GM23338 (cell line): ENCODE measurements at regions not wholly inside any gene's neighbourhood (a gene's known extent, or its start where the extent isn't known, plus 50 kb on each side); places are given as distances from the start of the nearest gene placed in this dataset.

Experiments used
- ATAC-seq: fragments of 200-7000 bp; cut with Tn5 transposase; 3 replicates; pipeline ENCODE4 v1.9.1; 2020
- DNase-seq: peaks from one replicate; pipeline ENCODE4 v3.0.0-alpha.2; 2015; ENCODE audit warnings: low spot score
- H2AFZ ChIP-seq: fragments of 200-600 bp; sonication (generic); 2 replicates; pipeline ENCODE4 v1.8.0; 2016; ENCODE audit warnings: antibody characterized with exemption, mild to moderate bottlenecking, moderate library complexity
- H3F3A ChIP-seq: fragments of 200-600 bp; sonication (generic); replicated peaks from 2 replicates; pipeline ENCODE4 v1.8.0; 2017; ENCODE audit warnings: antibody characterized with exemption, mixed run types, low read depth
- H3K27ac ChIP-seq: fragments of 200-600 bp; sonication (generic); 2 replicates; pipeline ENCODE4 v1.6.1; 2016; ENCODE audit warnings: low read depth
- H3K27me3 ChIP-seq: fragments of 200-600 bp; sonication (generic); 2 replicates; pipeline ENCODE4 v1.8.0; 2016; ENCODE audit warnings: mild to moderate bottlenecking, mixed run types, moderate library complexity; ENCODE audit not compliant: insufficient read depth
- H3K36me3 ChIP-seq: fragments of 200-600 bp; sonication (generic); 2 replicates; pipeline ENCODE4 v1.8.0; 2016; ENCODE audit warnings: mild to moderate bottlenecking; ENCODE audit not compliant: insufficient read depth
- H3K4me1 ChIP-seq: fragments of 200-600 bp; sonication (generic); 2 replicates; pipeline ENCODE4 v1.8.0; 2016; ENCODE audit warnings: mild to moderate bottlenecking, moderate library complexity; ENCODE audit not compliant: insufficient read depth
- H3K4me2 ChIP-seq: fragments of 200-600 bp; sonication (generic); 2 replicates; pipeline ENCODE4 v1.7.1; 2017; ENCODE audit warnings: mixed run types
- H3K4me3 ChIP-seq: fragments of 200-600 bp; sonication (generic); 2 replicates; pipeline ENCODE4 v1.6.1; 2016; ENCODE audit warnings: mixed run types
- H3K79me2 ChIP-seq: fragments of 200-600 bp; sonication (generic); replicated peaks from 2 replicates; pipeline ENCODE4 v1.8.0; 2017; ENCODE audit warnings: mild to moderate bottlenecking; ENCODE audit not compliant: insufficient read depth
- H3K9me2 ChIP-seq: fragments of 200-600 bp; sonication (generic); 2 replicates; pipeline ENCODE4 v1.8.0; 2017; ENCODE audit not compliant: insufficient read depth
- H4K20me1 ChIP-seq: fragments of 200-600 bp; sonication (generic); replicated peaks from 2 replicates; pipeline ENCODE4 v1.8.0; 2017; ENCODE audit warnings: mild to moderate bottlenecking; ENCODE audit not compliant: insufficient read depth
- H3K27ac Mint-ChIP-seq: 2 replicates; pipeline ENCODE4 v1.8.0; 2020; ENCODE audit warnings: inconsistent platforms, mild to moderate bottlenecking, moderate library complexity, mixed read lengths
- H3K27me3 Mint-ChIP-seq: 3 replicates; pipeline ENCODE4 v1.8.0; 2022; ENCODE audit warnings: low read depth, mild to moderate bottlenecking, moderate library complexity, mixed read lengths, inconsistent platforms; ENCODE audit not compliant: insufficient read depth, poor library complexity
- H3K36me3 Mint-ChIP-seq: 3 replicates; pipeline ENCODE4 v1.8.0; 2021; ENCODE audit warnings: low read depth, mild to moderate bottlenecking, inconsistent platforms, moderate library complexity, mixed read lengths
- H3K4me1 Mint-ChIP-seq: 3 replicates; pipeline ENCODE4 v1.8.0; 2020; ENCODE audit warnings: mild to moderate bottlenecking, inconsistent platforms, mixed read lengths
- H3K4me3 Mint-ChIP-seq: 3 replicates; pipeline ENCODE4 v1.8.0; 2021; ENCODE audit warnings: moderate library complexity, mild to moderate bottlenecking, inconsistent platforms, mixed read lengths
- H3K9me3 Mint-ChIP-seq: 3 replicates; pipeline ENCODE4 v1.8.0; 2020; ENCODE audit warnings: moderate library complexity, mild to moderate bottlenecking, inconsistent platforms, mixed read lengths
- CREB1 ChIP-seq: fragments of 250-450 bp; sonication (Bioruptor Pico); IDR thresholded peaks from 2 replicates; pipeline ENCODE4 v1.5.0; 2020; ENCODE audit warnings: low read depth, mild to moderate bottlenecking, moderate library complexity
- EZH2 ChIP-seq: fragments of 200-600 bp; sonication (generic); IDR thresholded peaks from one replicate; pipeline ENCODE4 v1.8.0; 2017; ENCODE audit warnings: antibody characterized with exemption, mild to moderate bottlenecking, low read depth; ENCODE audit not compliant: unreplicated experiment
- EZH2phosphoT487 ChIP-seq: fragments of 200-600 bp; sonication (generic); IDR thresholded peaks from one replicate; pipeline ENCODE4 v1.8.1; 2018; ENCODE audit warnings: antibody characterized with exemption; ENCODE audit not compliant: unreplicated experiment
- JUNB ChIP-seq: IDR thresholded peaks from one replicate; pipeline ENCODE4 v1.6.1; 2016; ENCODE audit warnings: antibody characterized with exemption; ENCODE audit not compliant: unreplicated experiment
- NANOG ChIP-seq: IDR thresholded peaks from 2 replicates; pipeline ENCODE4 v1.6.1; 2016; ENCODE audit warnings: antibody characterized with exemption, borderline replicate concordance
- POLR2AphosphoS5 ChIP-seq: IDR thresholded peaks from 2 replicates; pipeline ENCODE4 v1.6.1; 2016; ENCODE audit warnings: antibody characterized with exemption, low read depth
- STAT1 ChIP-seq: IDR thresholded peaks from one replicate; pipeline ENCODE4 v1.6.1; 2016; ENCODE audit warnings: antibody characterized with exemption; ENCODE audit not compliant: unreplicated experiment
- ZNF114 ChIP-seq: fragments of 250-450 bp; sonication (Bioruptor Pico); IDR thresholded peaks from 2 replicates; pipeline ENCODE4 v1.5.0; 2020; ENCODE audit warnings: mild to moderate bottlenecking, moderate library complexity
- ZNF331 ChIP-seq: fragments of 250-450 bp; sonication (Bioruptor Pico); IDR thresholded peaks from 2 replicates; pipeline ENCODE4 v1.5.0; 2020; ENCODE audit warnings: low read depth, mild to moderate bottlenecking, moderate library complexity
- TF ChIP-seq, protein P1 (sequence below), 2 experiments: fragments of 200-600 bp in 1 of 2; sonication (generic) in 1 of 2; conservative IDR thresholded peaks; 2 replicates each; pipeline versions ENCODE4 v1.5.1 to v1.6.1; 2016 to 2017; ENCODE audit warnings: antibody characterized with exemption in 2 of 2, low read depth in 2 of 2, mild to moderate bottlenecking in 2 of 2, moderate library complexity in 1 of 2
- TF ChIP-seq, protein P2 (sequence below): IDR thresholded peaks from 2 replicates; pipeline ENCODE4 v1.6.1; 2016; ENCODE audit warnings: antibody characterized with exemption
- TF ChIP-seq, protein P3 (sequence below): IDR thresholded peaks from one replicate; pipeline ENCODE4 v1.6.1; 2018; ENCODE audit warnings: antibody characterized with exemption; ENCODE audit not compliant: unreplicated experiment

DNA sequence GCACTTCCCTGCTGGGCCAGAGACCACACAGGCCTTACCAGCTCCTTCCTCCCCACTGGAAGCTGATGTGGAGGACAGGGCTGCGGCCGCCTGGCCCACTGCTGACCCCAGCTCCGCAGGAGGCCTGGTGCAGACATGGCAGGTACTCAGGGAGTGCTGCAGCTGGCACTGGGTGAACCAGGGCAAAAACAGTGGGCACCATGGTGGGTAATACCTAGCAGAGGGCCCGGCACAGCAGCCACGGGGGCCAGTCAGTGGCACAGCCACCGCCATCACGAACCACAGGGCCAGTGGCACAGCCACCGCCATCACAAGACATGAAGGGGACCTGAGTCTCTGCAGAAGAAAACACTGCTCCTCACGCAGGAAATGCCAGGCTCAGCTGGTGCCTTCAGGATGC, 152.6 kb upstream of the PPP2R2D start:
- H3K9me3 Mint-ChIP-seq, result no peaks in the 10 kb centered on the region

DNA sequence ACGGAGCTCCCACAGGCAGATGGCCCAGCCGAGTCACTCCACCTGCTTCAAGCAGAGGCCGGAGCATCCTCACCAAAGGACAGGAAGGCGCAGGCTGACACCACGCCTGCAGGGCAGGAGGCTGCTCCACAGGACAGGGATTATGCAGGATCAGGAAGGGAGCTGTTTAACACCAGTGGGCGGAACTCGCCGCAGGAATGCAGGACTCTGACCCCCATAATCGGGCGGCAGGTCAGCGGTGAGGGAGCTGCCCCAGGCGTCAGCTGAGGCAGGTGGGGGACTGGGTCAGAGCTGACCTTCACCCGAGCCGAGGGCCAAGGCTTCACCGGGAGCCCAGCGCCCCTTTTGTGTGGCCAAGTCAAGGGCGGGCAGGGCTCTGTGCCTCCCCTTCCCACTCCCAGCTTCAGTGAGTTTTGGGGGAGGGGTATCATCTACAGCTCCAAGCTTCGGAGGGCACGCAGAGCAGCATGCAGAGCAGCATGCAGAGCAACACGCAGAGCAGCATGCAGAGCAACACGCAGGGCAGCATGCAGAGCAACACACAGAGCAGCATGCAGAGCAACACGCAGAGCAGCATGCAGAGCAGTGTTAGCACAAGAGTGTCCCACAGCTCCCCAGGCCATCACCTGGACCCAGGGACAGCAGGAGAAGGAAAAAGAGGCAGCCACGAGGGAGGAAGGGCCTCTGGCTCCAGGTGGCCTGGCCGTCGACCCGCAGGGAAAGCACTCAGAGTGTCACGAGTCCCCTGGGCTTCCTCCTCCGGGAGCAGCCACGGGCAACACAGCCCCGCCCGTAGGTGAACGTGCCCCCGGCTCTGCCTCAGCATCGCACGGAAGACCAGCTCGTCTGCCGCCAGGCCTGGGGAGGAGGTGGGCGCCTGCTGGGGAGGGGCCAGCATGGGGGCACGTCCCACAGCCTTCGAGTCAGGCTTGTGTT, 151.7 kb upstream of the PPP2R2D start:
- H3K4me3 ChIP-seq, result no peak overlapping the region
- no peaks in the 10 kb centered on the region for H4K20me1 ChIP-seq
- H3K4me2 ChIP-seq, result no peak overlapping the region
- ATAC-seq, result no peak; the same call in 1 of the 3 replicates
- H3K79me2 ChIP-seq, result no peaks in the 10 kb centered on the region
- peak overlapping the region; percentile 43; the same call in 1 of the 2 replicates for H2AFZ ChIP-seq
- Mint-ChIP-seq H3K27ac (peak overlapping the region; percentile 65; the same call in 1 of the 2 replicates), H3K27me3 (peaks cover 11% of the 10 kb centered on the region), H3K36me3 (no peaks in the 10 kb centered on the region; the same call in 2 of the 3 replicates), H3K4me3 (no peak overlapping the region), H3K4me1 (peaks cover 33% of the 10 kb centered on the region), H3K9me3 (no peaks in the 10 kb centered on the region)
- H3K27me3 ChIP-seq, result no peaks in the 10 kb centered on the region
- no peaks in the 10 kb centered on the region for H3K4me1 ChIP-seq
- H3K27ac ChIP-seq, result no peak overlapping the region
- no peaks in the 10 kb centered on the region for H3K36me3 ChIP-seq
- no peaks in the 10 kb centered on the region for H3K9me2 ChIP-seq
- no peak for DNase-seq
- no peaks in the 10 kb centered on the region for H3F3A ChIP-seq
- TF ChIP-seq CREB1 (CRISPR knock-in tag), result no peak
- TF ChIP-seq, protein P1, sequence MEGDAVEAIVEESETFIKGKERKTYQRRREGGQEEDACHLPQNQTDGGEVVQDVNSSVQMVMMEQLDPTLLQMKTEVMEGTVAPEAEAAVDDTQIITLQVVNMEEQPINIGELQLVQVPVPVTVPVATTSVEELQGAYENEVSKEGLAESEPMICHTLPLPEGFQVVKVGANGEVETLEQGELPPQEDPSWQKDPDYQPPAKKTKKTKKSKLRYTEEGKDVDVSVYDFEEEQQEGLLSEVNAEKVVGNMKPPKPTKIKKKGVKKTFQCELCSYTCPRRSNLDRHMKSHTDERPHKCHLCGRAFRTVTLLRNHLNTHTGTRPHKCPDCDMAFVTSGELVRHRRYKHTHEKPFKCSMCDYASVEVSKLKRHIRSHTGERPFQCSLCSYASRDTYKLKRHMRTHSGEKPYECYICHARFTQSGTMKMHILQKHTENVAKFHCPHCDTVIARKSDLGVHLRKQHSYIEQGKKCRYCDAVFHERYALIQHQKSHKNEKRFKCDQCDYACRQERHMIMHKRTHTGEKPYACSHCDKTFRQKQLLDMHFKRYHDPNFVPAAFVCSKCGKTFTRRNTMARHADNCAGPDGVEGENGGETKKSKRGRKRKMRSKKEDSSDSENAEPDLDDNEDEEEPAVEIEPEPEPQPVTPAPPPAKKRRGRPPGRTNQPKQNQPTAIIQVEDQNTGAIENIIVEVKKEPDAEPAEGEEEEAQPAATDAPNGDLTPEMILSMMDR (conservative IDR thresholded peaks at IDR 0.05; ENCODE audit: low read depth in 2 of 2), result no peak
- TF ChIP-seq STAT1, result no peak
- no peak for TF ChIP-seq ZNF114 (CRISPR knock-in tag)
- no peak for TF ChIP-seq EZH2
- TF ChIP-seq, protein P2, sequence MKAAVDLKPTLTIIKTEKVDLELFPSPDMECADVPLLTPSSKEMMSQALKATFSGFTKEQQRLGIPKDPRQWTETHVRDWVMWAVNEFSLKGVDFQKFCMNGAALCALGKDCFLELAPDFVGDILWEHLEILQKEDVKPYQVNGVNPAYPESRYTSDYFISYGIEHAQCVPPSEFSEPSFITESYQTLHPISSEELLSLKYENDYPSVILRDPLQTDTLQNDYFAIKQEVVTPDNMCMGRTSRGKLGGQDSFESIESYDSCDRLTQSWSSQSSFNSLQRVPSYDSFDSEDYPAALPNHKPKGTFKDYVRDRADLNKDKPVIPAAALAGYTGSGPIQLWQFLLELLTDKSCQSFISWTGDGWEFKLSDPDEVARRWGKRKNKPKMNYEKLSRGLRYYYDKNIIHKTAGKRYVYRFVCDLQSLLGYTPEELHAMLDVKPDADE, result no peak
- no peak for TF ChIP-seq EZH2phosphoT487
- TF ChIP-seq NANOG, result no peak
- TF ChIP-seq, protein P3, sequence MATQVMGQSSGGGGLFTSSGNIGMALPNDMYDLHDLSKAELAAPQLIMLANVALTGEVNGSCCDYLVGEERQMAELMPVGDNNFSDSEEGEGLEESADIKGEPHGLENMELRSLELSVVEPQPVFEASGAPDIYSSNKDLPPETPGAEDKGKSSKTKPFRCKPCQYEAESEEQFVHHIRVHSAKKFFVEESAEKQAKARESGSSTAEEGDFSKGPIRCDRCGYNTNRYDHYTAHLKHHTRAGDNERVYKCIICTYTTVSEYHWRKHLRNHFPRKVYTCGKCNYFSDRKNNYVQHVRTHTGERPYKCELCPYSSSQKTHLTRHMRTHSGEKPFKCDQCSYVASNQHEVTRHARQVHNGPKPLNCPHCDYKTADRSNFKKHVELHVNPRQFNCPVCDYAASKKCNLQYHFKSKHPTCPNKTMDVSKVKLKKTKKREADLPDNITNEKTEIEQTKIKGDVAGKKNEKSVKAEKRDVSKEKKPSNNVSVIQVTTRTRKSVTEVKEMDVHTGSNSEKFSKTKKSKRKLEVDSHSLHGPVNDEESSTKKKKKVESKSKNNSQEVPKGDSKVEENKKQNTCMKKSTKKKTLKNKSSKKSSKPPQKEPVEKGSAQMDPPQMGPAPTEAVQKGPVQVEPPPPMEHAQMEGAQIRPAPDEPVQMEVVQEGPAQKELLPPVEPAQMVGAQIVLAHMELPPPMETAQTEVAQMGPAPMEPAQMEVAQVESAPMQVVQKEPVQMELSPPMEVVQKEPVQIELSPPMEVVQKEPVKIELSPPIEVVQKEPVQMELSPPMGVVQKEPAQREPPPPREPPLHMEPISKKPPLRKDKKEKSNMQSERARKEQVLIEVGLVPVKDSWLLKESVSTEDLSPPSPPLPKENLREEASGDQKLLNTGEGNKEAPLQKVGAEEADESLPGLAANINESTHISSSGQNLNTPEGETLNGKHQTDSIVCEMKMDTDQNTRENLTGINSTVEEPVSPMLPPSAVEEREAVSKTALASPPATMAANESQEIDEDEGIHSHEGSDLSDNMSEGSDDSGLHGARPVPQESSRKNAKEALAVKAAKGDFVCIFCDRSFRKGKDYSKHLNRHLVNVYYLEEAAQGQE, result no peak
- no peak for TF ChIP-seq ZNF331 (CRISPR knock-in tag)
- no peak for TF ChIP-seq POLR2AphosphoS5
- no peak for TF ChIP-seq JUNB

More for the DNA sequence above, 152.6 kb upstream of the PPP2R2D start:
- H3K27ac ChIP-seq, result no peak overlapping the region
- H4K20me1 ChIP-seq, result no peaks in the 10 kb centered on the region
- no peaks in the 10 kb centered on the region for H3K9me2 ChIP-seq
- TF ChIP-seq, protein P2, result no peak
- TF ChIP-seq NANOG (no peak), ZNF331 (CRISPR knock-in tag) (no peak), JUNB (no peak), ZNF114 (CRISPR knock-in tag) (no peak), EZH2 (no peak)
- H3K27me3 Mint-ChIP-seq, result peaks cover 11% of the 10 kb centered on the region
- H3K36me3 ChIP-seq, result no peaks in the 10 kb centered on the region
- DNase-seq (no peak), ATAC-seq (no peak)
- no peak overlapping the region for H2AFZ ChIP-seq
- H3K4me1 Mint-ChIP-seq, result peaks cover 40% of the 10 kb centered on the region
- no peaks in the 10 kb centered on the region; the same call in 2 of the 3 replicates for H3K36me3 Mint-ChIP-seq
- no peaks in the 10 kb centered on the region for H3F3A ChIP-seq
- H3K4me1 ChIP-seq, result no peaks in the 10 kb centered on the region
- no peaks in the 10 kb centered on the region for H3K27me3 ChIP-seq
- no peaks in the 10 kb centered on the region for H3K79me2 ChIP-seq
- no peak overlapping the region for H3K4me3 ChIP-seq
- H3K27ac Mint-ChIP-seq, result no peak overlapping the region
- no peak overlapping the region for H3K4me3 Mint-ChIP-seq
- no peak overlapping the region for H3K4me2 ChIP-seq
